ENCODE measurements at regions not wholly inside any gene's neighbourhood (a gene's known extent, or its start where the extent isn't known, plus 50 kb on each side); places are given as distances from the start of the nearest gene placed in this dataset.

DNA sequence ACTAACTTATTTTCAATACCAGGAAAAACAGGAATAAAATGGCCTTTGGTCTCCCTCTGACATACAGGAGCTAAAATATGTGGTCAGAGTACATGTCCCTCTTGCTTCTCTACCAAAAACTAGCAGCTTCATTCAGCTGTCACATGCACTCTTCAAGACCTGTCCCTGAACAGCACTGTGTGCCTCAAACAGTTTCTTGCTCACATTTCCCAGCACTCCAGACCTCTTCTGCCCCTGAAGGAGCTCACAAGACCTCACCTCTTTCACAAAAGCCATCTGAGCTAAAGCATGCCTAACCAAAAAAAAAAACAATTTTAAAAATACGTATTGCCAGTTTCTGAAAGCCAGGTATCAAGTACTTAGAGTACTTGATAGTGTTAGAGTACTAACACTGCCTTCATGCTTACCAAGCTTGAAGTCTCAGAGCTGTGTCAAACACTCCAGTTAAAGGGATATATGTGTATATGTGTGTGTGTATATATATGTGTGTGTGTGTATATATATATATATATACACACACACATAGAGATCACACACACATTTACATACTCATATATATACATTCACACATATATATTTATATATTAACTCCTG lies 148.3 kb upstream of the POU3F2 start (continued):
- TF ChIP-seq EZH2phosphoT487 (IDR thresholded peaks at IDR 0.05; ENCODE audit: borderline replicate concordance, low read depth) (no peak), SIN3A (IDR thresholded peaks at IDR 0.05; ENCODE audit: borderline replicate concordance, low read depth, low read length) (no peak)
- TF ChIP-seq, protein P1, sequence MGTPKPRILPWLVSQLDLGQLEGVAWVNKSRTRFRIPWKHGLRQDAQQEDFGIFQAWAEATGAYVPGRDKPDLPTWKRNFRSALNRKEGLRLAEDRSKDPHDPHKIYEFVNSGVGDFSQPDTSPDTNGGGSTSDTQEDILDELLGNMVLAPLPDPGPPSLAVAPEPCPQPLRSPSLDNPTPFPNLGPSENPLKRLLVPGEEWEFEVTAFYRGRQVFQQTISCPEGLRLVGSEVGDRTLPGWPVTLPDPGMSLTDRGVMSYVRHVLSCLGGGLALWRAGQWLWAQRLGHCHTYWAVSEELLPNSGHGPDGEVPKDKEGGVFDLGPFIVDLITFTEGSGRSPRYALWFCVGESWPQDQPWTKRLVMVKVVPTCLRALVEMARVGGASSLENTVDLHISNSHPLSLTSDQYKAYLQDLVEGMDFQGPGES (IDR thresholded peaks at IDR 0.05; ENCODE audit: low read depth, low read length): no peak

DNA sequence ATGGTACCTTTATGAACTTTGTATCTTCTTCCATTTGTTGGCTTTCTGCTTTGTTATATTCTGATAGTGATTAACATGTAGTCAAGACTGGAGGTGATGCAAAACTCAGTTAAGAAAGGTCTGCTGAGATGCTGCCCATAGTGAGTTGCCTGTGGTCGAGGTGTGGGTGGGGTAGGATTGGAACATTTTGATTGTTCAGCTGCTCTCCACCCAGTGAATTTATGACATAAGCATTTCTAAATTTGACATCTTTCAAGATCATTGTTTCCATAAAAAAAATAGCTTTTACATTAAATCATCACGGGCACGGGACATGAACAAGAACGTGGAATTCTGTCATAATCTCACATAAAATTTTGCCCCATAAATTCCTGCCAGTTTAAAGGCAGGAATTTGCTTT lies 146.6 kb upstream of the POU3F2 start:
- CTCF ChIA-PET: interaction anchor here (0.7 kb wide), 1 partner anchor 982 kb away, joined by 3 read pairs; no protein-coding TSS in a partner anchor
- 43% methylated on average over 4 of the region's 4 CpGs for WGBS (ENCODE audit: low lambda C conversion rate)
- H4K20me1 ChIP-seq (ENCODE audit: insufficient read depth): no peaks in the 10 kb centered on the region
- H3K9me2 ChIP-seq: no peaks in the 10 kb centered on the region
- H3K36me3 ChIP-seq (replicated peaks in 1 of 2; ENCODE audit: control insufficient read depth in 1 of 2, insufficient read depth in 2 of 2, low read length in 1 of 2): no peaks in the 10 kb centered on the region
- H3F3A ChIP-seq (replicated peaks; ENCODE audit: insufficient read depth): no peaks in the 10 kb centered on the region
- no peaks in the 10 kb centered on the region for H3K27me3 ChIP-seq (ENCODE audit: insufficient read depth)
- POLR2A ChIA-PET: no interaction called here
- H3K27ac ChIP-seq (ENCODE audit: low read depth in 2 of 2, low read length in 1 of 2): no peak overlapping the region
- H2AFZ ChIP-seq (ENCODE audit: low read depth): no peak overlapping the region
- H3K4me2 ChIP-seq: no peak overlapping the region
- TF ChIP-seq MEF2A (IDR thresholded peaks at IDR 0.05; ENCODE audit: borderline replicate concordance, low read depth) (no peak), CHD2 (IDR thresholded peaks at IDR 0.05; ENCODE audit: low read length, partially characterized antibody) (no peak), YY1 (IDR thresholded peaks at IDR 0.05; ENCODE audit: low read depth) (no peak), TCF12 (IDR thresholded peaks at IDR 0.05) (no peak), SMC3 (IDR thresholded peaks at IDR 0.05; ENCODE audit: low read depth, low read length) (no peak), TAF1 (IDR thresholded peaks at IDR 0.05; ENCODE audit: borderline replicate concordance, low read depth, low read length) (no peak), FOXJ3 (CRISPR knock-in tag; IDR thresholded peaks at IDR 0.05) (no peak), EZH2phosphoT487 (IDR thresholded peaks at IDR 0.05; ENCODE audit: borderline replicate concordance, low read depth) (no peak), FOXM1 (IDR thresholded peaks at IDR 0.05; ENCODE audit: low read depth) (no peak), MXI1 (IDR thresholded peaks at IDR 0.05; ENCODE audit: low read depth, low read length) (no peak), ELF1 (IDR thresholded peaks at IDR 0.05) (no peak)
- TF ChIP-seq, protein P2, sequence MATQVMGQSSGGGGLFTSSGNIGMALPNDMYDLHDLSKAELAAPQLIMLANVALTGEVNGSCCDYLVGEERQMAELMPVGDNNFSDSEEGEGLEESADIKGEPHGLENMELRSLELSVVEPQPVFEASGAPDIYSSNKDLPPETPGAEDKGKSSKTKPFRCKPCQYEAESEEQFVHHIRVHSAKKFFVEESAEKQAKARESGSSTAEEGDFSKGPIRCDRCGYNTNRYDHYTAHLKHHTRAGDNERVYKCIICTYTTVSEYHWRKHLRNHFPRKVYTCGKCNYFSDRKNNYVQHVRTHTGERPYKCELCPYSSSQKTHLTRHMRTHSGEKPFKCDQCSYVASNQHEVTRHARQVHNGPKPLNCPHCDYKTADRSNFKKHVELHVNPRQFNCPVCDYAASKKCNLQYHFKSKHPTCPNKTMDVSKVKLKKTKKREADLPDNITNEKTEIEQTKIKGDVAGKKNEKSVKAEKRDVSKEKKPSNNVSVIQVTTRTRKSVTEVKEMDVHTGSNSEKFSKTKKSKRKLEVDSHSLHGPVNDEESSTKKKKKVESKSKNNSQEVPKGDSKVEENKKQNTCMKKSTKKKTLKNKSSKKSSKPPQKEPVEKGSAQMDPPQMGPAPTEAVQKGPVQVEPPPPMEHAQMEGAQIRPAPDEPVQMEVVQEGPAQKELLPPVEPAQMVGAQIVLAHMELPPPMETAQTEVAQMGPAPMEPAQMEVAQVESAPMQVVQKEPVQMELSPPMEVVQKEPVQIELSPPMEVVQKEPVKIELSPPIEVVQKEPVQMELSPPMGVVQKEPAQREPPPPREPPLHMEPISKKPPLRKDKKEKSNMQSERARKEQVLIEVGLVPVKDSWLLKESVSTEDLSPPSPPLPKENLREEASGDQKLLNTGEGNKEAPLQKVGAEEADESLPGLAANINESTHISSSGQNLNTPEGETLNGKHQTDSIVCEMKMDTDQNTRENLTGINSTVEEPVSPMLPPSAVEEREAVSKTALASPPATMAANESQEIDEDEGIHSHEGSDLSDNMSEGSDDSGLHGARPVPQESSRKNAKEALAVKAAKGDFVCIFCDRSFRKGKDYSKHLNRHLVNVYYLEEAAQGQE (IDR thresholded peaks at IDR 0.05; ENCODE audit: low read depth, low read length): no peak
- H3K9ac ChIP-seq: no peak overlapping the region
- no peaks in the 10 kb centered on the region for H3K4me1 ChIP-seq (ENCODE audit: control insufficient read depth in 1 of 2, insufficient read depth in 2 of 2, low read depth in 1 of 2, low read length in 1 of 2)
- DNase-seq: no peak
- no peaks in the 10 kb centered on the region for H3K9me3 ChIP-seq
- no peaks in the 10 kb centered on the region for H3K79me2 ChIP-seq (ENCODE audit: insufficient read depth)
- no peak overlapping the region for H3K4me3 ChIP-seq (ENCODE audit: low read depth in 2 of 2, low read length in 1 of 2)
